Smooth muscle cell (in vitro differentiated cells): ENCODE measurements at regions not wholly inside any gene's neighbourhood (a gene's known extent, or its start where the extent isn't known, plus 50 kb on each side); places are given as distances from the start of the nearest gene placed in this dataset.
A peak's percentile ranks its signal among the peaks of the same experiment; 100 is the strongest.

Source experiments
- DNase-seq: peaks from one replicate; lab custom pipeline; 2025; ENCODE audit not compliant: unreplicated experiment; lab: John Stamatoyannopoulos, UW
- H2AFZ ChIP-seq: fragments of 200-600 bp; sonication (generic); 2 replicates; pipeline ENCODE4 v1.6.0; 2016; ENCODE audit warnings: antibody characterized with exemption, low read depth, mild to moderate bottlenecking
- H3F3A ChIP-seq: fragments of 200-600 bp; sonication (generic); 2 replicates; pipeline ENCODE4 v1.6.0; 2017; ENCODE audit warnings: antibody characterized with exemption, low read depth
- H3K27ac ChIP-seq: fragments of 200-600 bp; sonication (generic); 2 replicates; pipeline ENCODE4 v1.5.1; 2016; ENCODE audit warnings: low read depth, mild to moderate bottlenecking
- H3K27me3 ChIP-seq: fragments of 200-600 bp; sonication (generic); 2 replicates; pipeline ENCODE4 v1.6.1; 2016; ENCODE audit warnings: low read depth, mild to moderate bottlenecking
- H3K36me3 ChIP-seq: fragments of 200-600 bp; sonication (generic); 2 replicates; pipeline ENCODE4 v1.5.1; 2016; ENCODE audit warnings: low read depth
- H3K4me1 ChIP-seq: fragments of 200-600 bp; sonication (generic); 2 replicates; pipeline ENCODE4 v1.5.1; 2016; ENCODE audit warnings: low read depth
- H3K4me2 ChIP-seq: fragments of 200-600 bp; sonication (generic); 2 replicates; pipeline ENCODE4 v1.6.0; 2016; ENCODE audit warnings: mild to moderate bottlenecking
- H3K4me3 ChIP-seq: fragments of 200-600 bp; sonication (generic); 2 replicates; pipeline ENCODE4 v1.5.1; 2016; ENCODE audit warnings: mild to moderate bottlenecking
- H3K79me2 ChIP-seq: fragments of 200-600 bp; sonication (generic); 2 replicates; pipeline ENCODE4 v1.6.0; 2016; ENCODE audit warnings: low read depth, mild to moderate bottlenecking
- H3K9ac ChIP-seq: fragments of 200-600 bp; sonication (generic); 2 replicates; pipeline ENCODE4 v1.6.0; 2016; ENCODE audit warnings: low read depth
- H3K9me3 ChIP-seq: fragments of 200-600 bp; sonication (generic); replicated peaks from 2 replicates; pipeline ENCODE4 v1.5.1; 2016; ENCODE audit warnings: low read depth
- H4K20me1 ChIP-seq: fragments of 200-600 bp; sonication (generic); 2 replicates; pipeline ENCODE4 v1.6.0; 2016; ENCODE audit warnings: low read depth
- CTCF ChIP-seq: fragments of 200-600 bp; sonication (generic); IDR thresholded peaks from 2 replicates; pipeline ENCODE4 v1.5.1; 2017; ENCODE audit warnings: borderline replicate concordance, mild to moderate bottlenecking, antibody characterized with exemption; ENCODE audit not compliant: insufficient read depth, poor library complexity, severe bottlenecking
- WGBS: methylation state at CpG from one replicate; pipeline ENCODE4 v1.1.7; 2016; ENCODE audit warnings: low lambda C conversion rate; 5-methylcytosine and 5-hydroxymethylcytosine counted together

GRCh38 chr12:66062290-66062625 lies 68.3 kb downstream of the LLPH start:
- peak overlapping the region; percentile 18 for H2AFZ ChIP-seq
- no peaks in the 10 kb centered on the region for H3K27me3 ChIP-seq
- no peaks in the 10 kb centered on the region for H4K20me1 ChIP-seq
- no peaks in the 10 kb centered on the region for H3K79me2 ChIP-seq
- TF ChIP-seq CTCF: no peak
- peaks cover 14% of the 10 kb centered on the region for H3F3A ChIP-seq
- H3K4me2 ChIP-seq: peak overlapping the region; percentile 47
- no peak overlapping the region for H3K4me3 ChIP-seq
- no peak overlapping the region for H3K27ac ChIP-seq
- H3K4me1 ChIP-seq: peaks cover 21% of the 10 kb centered on the region
- H3K9ac ChIP-seq: no peak overlapping the region
- H3K9me3 ChIP-seq: no peaks in the 10 kb centered on the region
- 50% methylated on average over 3 of the region's 3 CpGs for WGBS
- no peaks in the 10 kb centered on the region for H3K36me3 ChIP-seq
- no peak for DNase-seq

DNA sequence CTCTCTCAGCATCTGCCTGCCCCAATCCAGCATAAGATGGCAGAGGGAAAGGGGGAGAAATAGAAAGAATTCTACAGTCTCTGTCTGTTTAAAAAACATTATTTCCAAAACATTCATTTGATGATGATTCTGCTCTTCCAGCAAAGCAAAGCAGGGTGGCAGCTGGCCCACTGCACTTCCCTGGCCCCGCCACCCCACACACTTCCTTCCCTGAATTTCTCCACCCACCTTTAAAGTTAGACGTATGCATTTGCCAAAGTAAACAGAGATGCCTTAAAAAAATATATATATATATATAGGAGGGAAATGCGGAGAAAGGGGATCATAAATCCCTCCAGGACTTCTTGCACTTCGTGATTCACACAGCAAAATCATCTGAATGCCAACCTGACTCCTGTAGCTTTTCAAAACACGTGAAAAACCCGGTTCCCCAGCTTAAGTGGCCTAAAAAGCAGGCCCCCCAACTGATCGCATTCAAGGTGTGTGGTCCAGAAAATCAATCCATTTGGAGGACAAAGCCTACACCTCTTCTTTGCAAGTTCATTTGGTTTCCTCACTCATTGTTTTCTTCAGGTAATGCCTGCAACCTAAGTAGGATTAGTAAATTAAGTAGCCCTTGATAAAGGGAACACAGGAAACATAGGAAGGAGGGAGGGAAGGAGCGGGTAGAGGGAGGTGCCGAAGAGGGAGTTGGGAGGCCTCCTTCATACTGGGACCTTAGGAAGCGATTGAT lies 68.8 kb downstream of the LLPH start:
- H3K9me3 ChIP-seq: no peaks in the 10 kb centered on the region
- H3K4me1 ChIP-seq: peaks cover 21% of the 10 kb centered on the region
- no peak for TF ChIP-seq CTCF
- H3F3A ChIP-seq: peaks cover 9% of the 10 kb centered on the region
- no peak overlapping the region for H3K9ac ChIP-seq
- no peak overlapping the region for H3K4me3 ChIP-seq
- no peak overlapping the region for H3K27ac ChIP-seq
- no peaks in the 10 kb centered on the region for H3K36me3 ChIP-seq
- H3K27me3 ChIP-seq: no peaks in the 10 kb centered on the region
- DNase-seq: no peak
- H3K4me2 ChIP-seq: peak overlapping the region; percentile 47
- WGBS: 62% methylated on average over 10 of the region's 10 CpGs
- H2AFZ ChIP-seq: peak overlapping the region; percentile 18
- H3K79me2 ChIP-seq: no peaks in the 10 kb centered on the region
- no peaks in the 10 kb centered on the region for H4K20me1 ChIP-seq

GRCh38 chr12:66061076-66061475 lies 69.5 kb downstream of the LLPH start:
- H3K36me3 ChIP-seq: no peaks in the 10 kb centered on the region
- no peaks in the 10 kb centered on the region for H3K79me2 ChIP-seq
- no peak overlapping the region for H3K27ac ChIP-seq
- no peak overlapping the region for H2AFZ ChIP-seq
- no peak overlapping the region for H3K4me3 ChIP-seq
- H4K20me1 ChIP-seq: no peaks in the 10 kb centered on the region
- 84% methylated on average over 3 of the region's 3 CpGs for WGBS
- no peak overlapping the region for H3K4me2 ChIP-seq
- DNase-seq: no peak
- H3K9ac ChIP-seq: no peak overlapping the region
- H3K4me1 ChIP-seq: peaks cover 15% of the 10 kb centered on the region
- H3K9me3 ChIP-seq: no peaks in the 10 kb centered on the region
- no peaks in the 10 kb centered on the region for H3K27me3 ChIP-seq
- no peak for TF ChIP-seq CTCF
- H3F3A ChIP-seq: peaks cover 2% of the 10 kb centered on the region
